Caco-2 (cell line): ENCODE measurements at regions not wholly inside any gene's neighbourhood (a gene's known extent, or its start where the extent isn't known, plus 50 kb on each side); places are given as distances from the start of the nearest gene placed in this dataset.

ENCODE experiments used
- BruUV-seq: library from RNA; stranded (reverse); fragments of 400-500 nt; replicated peaks from 2 replicates; lab custom pipeline; 2021; lab: Mats Ljungman, UMichigan
- CTCF ChIA-PET: fragments of 300-600 bp; sonication (Branson Sonifier 250); formaldehyde crosslinking; loops from one replicate; lab custom pipeline; 2022; ENCODE audit warnings: antibody characterized with exemption; lab: Charles Lee
- POLR2A ChIA-PET: fragments of 300-600 bp; sonication (Branson Sonifier 250); formaldehyde crosslinking; loops from one replicate; lab custom pipeline; 2022; ENCODE audit warnings: antibody characterized with exemption; lab: Charles Lee
- DNase-seq, 2 experiments: peaks; one replicate each; pipeline versions ENCODE4 v3.0.0 to v3.0.0-alpha.2; 2020 to 2022
- H3K27me3 ChIP-seq: replicated peaks from 2 replicates; pipeline ENCODE4 v1.6.0; 2011; ENCODE audit warnings: low read length; ENCODE audit not compliant: control insufficient read depth, insufficient read depth
- H3K36me3 ChIP-seq: 2 replicates; pipeline ENCODE4 v1.5.1; 2011; ENCODE audit warnings: low read length; ENCODE audit not compliant: control insufficient read depth, insufficient read depth
- H3K4me1 ChIP-seq: fragments of 250-450 bp; sonication (Bioruptor Pico); 2 replicates; pipeline ENCODE4 v1.5.1; 2020; ENCODE audit warnings: mild to moderate bottlenecking
- H3K4me3 ChIP-seq: 2 replicates; pipeline ENCODE4 v1.5.1; 2011; ENCODE audit warnings: low read depth, mild to moderate bottlenecking, control low read depth, low read length
- H3K9me3 ChIP-seq: fragments of 250-450 bp; sonication (Bioruptor Pico); 2 replicates; pipeline ENCODE4 v1.5.1; 2020; ENCODE audit warnings: mild to moderate bottlenecking, moderate library complexity
- H3K27ac Mint-ChIP-seq: one replicate; pipeline ENCODE4 v1.8.0; 2022; ENCODE audit warnings: mixed read lengths; ENCODE audit not compliant: unreplicated experiment
- H3K27me3 Mint-ChIP-seq: one replicate; pipeline ENCODE4 v1.8.0; 2022; ENCODE audit warnings: mixed read lengths; ENCODE audit not compliant: insufficient read depth, unreplicated experiment
- H3K36me3 Mint-ChIP-seq: one replicate; pipeline ENCODE4 v1.8.0; 2022; ENCODE audit warnings: mild to moderate bottlenecking, mixed read lengths; ENCODE audit not compliant: insufficient read depth, unreplicated experiment
- H3K4me1 Mint-ChIP-seq: one replicate; pipeline ENCODE4 v1.8.0; 2022; ENCODE audit warnings: low read depth, mixed read lengths; ENCODE audit not compliant: unreplicated experiment
- H3K4me3 Mint-ChIP-seq: one replicate; pipeline ENCODE4 v1.8.0; 2022; ENCODE audit warnings: mild to moderate bottlenecking, moderate library complexity, mixed read lengths; ENCODE audit not compliant: unreplicated experiment
- H3K9me3 Mint-ChIP-seq: one replicate; pipeline ENCODE4 v1.8.0; 2022; ENCODE audit warnings: mixed read lengths; ENCODE audit not compliant: unreplicated experiment
- intact Hi-C: fragments of 100-400 bp; cut with micrococcal nuclease; formaldehyde crosslinking; loops from one replicate; pipeline ENCODE4 v1.10.0; 2022; ENCODE audit not compliant: unreplicated experiment
- TF ChIP-seq, protein P1 (sequence below), 2 experiments: fragments of 200-600 bp in 1 of 2; IDR thresholded peaks; 1 replicate in 1 of 2; 2 replicates in 1 of 2; pipeline versions ENCODE4 v1.5.1 to v1.8.0; 2011 to 2022; ENCODE audit warnings: antibody characterized with exemption in 1 of 2, control low read depth in 1 of 2, inconsistent platforms in 1 of 2, low read depth in 1 of 2, low read length in 1 of 2, mild to moderate bottlenecking in 1 of 2, moderate library complexity in 1 of 2; ENCODE audit not compliant: insufficient read depth in 1 of 2, severe bottlenecking in 1 of 2, unreplicated experiment in 1 of 2

DNA sequence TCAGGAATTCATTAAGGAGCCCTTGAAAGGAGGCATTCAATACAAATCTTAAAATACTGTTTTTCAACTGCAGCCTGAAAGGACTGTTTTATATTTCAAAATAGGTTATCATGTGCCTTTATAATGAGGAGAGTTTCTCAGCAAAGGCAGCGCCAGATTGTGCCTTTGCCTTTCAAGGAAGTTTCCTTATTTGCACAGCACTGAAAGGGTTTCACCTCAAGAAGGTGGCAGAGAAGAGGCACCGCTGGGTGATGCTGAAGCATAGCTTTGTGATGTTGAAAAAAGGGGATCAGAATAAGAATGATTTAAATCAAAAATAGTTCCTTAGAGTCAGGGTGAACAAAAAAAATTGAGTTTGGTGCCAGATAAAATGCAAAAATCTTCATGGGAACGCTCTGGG lies 601.0 kb upstream of the KIRREL3 start:
- no peaks in the 10 kb centered on the region for H3K4me1 Mint-ChIP-seq
- no peaks in the 10 kb centered on the region for H3K9me3 Mint-ChIP-seq
- H3K27me3 ChIP-seq, result no peaks in the 10 kb centered on the region
- TF ChIP-seq, protein P1, sequence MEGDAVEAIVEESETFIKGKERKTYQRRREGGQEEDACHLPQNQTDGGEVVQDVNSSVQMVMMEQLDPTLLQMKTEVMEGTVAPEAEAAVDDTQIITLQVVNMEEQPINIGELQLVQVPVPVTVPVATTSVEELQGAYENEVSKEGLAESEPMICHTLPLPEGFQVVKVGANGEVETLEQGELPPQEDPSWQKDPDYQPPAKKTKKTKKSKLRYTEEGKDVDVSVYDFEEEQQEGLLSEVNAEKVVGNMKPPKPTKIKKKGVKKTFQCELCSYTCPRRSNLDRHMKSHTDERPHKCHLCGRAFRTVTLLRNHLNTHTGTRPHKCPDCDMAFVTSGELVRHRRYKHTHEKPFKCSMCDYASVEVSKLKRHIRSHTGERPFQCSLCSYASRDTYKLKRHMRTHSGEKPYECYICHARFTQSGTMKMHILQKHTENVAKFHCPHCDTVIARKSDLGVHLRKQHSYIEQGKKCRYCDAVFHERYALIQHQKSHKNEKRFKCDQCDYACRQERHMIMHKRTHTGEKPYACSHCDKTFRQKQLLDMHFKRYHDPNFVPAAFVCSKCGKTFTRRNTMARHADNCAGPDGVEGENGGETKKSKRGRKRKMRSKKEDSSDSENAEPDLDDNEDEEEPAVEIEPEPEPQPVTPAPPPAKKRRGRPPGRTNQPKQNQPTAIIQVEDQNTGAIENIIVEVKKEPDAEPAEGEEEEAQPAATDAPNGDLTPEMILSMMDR (IDR thresholded peaks at IDR 0.05; ENCODE audit: insufficient read depth in 1 of 2, low read depth in 1 of 2, low read length in 1 of 2, severe bottlenecking in 1 of 2, unreplicated experiment in 1 of 2), result no peak
- no peak overlapping the region for H3K4me3 Mint-ChIP-seq
- H3K36me3 Mint-ChIP-seq, result no peaks in the 10 kb centered on the region
- H3K27ac Mint-ChIP-seq, result no peak overlapping the region
- H3K4me1 ChIP-seq, result no peaks in the 10 kb centered on the region
- POLR2A ChIA-PET, result no interaction called here
- DNase-seq, result no peak
- intact Hi-C loops, result no loop called here
- no peaks in the 10 kb centered on the region for H3K9me3 ChIP-seq
- no peaks in the 10 kb centered on the region for H3K36me3 ChIP-seq
- peaks cover 3% of the 10 kb centered on the region for H3K27me3 Mint-ChIP-seq
- no TSS peak for BruUV-seq
- CTCF ChIA-PET, result no interaction called here
- H3K4me3 ChIP-seq, result no peak overlapping the region

DNA sequence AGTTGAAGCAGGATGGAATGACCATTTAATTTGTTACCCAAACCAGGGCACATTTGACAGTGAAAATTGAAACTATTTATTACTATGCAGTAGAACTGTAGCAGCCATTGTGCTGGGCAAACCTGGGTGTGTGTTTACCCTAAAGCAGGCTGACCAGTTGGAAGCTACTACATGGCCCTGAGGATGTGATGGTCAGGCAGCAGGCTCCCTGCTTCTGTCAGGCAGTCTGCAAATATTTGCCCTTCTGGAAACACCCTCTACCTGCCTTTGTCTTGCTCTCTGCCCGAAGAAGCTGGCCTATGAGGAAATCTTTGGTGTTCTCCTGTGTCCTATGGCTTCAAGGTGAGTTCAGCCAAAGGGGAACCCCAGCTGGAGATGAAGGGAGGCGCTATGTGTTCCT lies 600.1 kb upstream of the KIRREL3 start:
- Histone ChIP-seq H3K36me3 (no peaks in the 10 kb centered on the region), H3K4me3 (no peak overlapping the region), H3K4me1 (no peaks in the 10 kb centered on the region), H3K9me3 (no peaks in the 10 kb centered on the region), H3K27me3 (no peaks in the 10 kb centered on the region)
- H3K4me1 Mint-ChIP-seq, result no peaks in the 10 kb centered on the region
- no peaks in the 10 kb centered on the region for H3K36me3 Mint-ChIP-seq
- CTCF ChIA-PET, result no interaction called here
- peaks cover 3% of the 10 kb centered on the region for H3K27me3 Mint-ChIP-seq
- H3K9me3 Mint-ChIP-seq, result no peaks in the 10 kb centered on the region
- H3K4me3 Mint-ChIP-seq, result no peak overlapping the region
- POLR2A ChIA-PET, result no interaction called here
- no TSS peak for BruUV-seq
- no peak overlapping the region for H3K27ac Mint-ChIP-seq
- TF ChIP-seq, protein P1 (IDR thresholded peaks at IDR 0.05; ENCODE audit: insufficient read depth in 1 of 2, low read depth in 1 of 2, low read length in 1 of 2, severe bottlenecking in 1 of 2, unreplicated experiment in 1 of 2), result no peak
- DNase-seq, result no peak
- intact Hi-C loops, result no loop called here

DNA sequence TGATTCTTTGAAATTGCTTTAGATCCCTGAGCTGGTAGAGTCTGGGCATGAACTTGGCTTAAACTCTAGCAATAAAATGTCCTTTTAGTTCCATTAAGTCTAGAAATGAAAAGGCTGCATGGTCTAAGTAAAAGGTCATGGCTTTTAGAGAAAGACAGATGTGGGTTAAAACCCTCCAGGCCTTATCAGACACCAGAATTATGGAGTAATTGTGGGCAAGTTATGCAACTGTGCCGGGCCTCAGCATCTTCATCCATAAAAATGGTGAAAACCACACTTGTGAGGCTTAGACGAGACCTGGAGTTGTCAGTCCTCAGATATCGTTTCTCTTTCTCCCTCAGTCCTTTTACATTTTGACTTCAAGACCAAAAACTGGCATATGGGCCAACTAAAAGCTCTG lies 597.9 kb upstream of the KIRREL3 start:
- TF ChIP-seq, protein P1 (IDR thresholded peaks at IDR 0.05; ENCODE audit: insufficient read depth in 1 of 2, low read depth in 1 of 2, low read length in 1 of 2, severe bottlenecking in 1 of 2, unreplicated experiment in 1 of 2), result no peak
- no peak overlapping the region for H3K4me3 ChIP-seq
- Mint-ChIP-seq H3K36me3 (no peaks in the 10 kb centered on the region), H3K4me1 (no peaks in the 10 kb centered on the region), H3K27me3 (peaks cover 3% of the 10 kb centered on the region), H3K27ac (no peak overlapping the region), H3K4me3 (no peak overlapping the region), H3K9me3 (no peaks in the 10 kb centered on the region)
- intact Hi-C loops, result no loop called here
- POLR2A ChIA-PET, result no interaction called here
- CTCF ChIA-PET, result no interaction called here
- H3K9me3 ChIP-seq, result no peaks in the 10 kb centered on the region
- no peaks in the 10 kb centered on the region for H3K27me3 ChIP-seq
- BruUV-seq, result no TSS peak
- H3K36me3 ChIP-seq, result no peaks in the 10 kb centered on the region
- DNase-seq, result no peak
- H3K4me1 ChIP-seq, result no peaks in the 10 kb centered on the region
